ENCODE measurements at regions not wholly inside any gene's neighbourhood (a gene's known extent, or its start where the extent isn't known, plus 50 kb on each side); places are given as distances from the start of the nearest gene placed in this dataset.
A peak's percentile ranks its signal among the peaks of the same experiment; 100 is the strongest.

GRCh38 chr5:145681686-145682085 lies 153.5 kb downstream of the PRELID2 start:
- Histone ChIP-seq H3K4me3 (no peak overlapping the region), H3K4me1 (peaks cover 4% of the 10 kb centered on the region; the same call in 1 of the 3 replicates), H3K9me3 (no peaks in the 10 kb centered on the region), H3K4me2 (peak overlapping the region; percentile 29; the same call in 1 of the 3 replicates), H3K27ac (peak overlapping the region in 1 of 2 experiments; percentile 13; a peak in 1 of 6 replicates)
- ChIA-PET CTCF (interaction anchor here (0.6 to 2.6 kb wide), 22 partner anchors 9 to 367 kb away, joined by 3 to 12 read pairs (median 4); no protein-coding TSS in a partner anchor), POLR2A (no interaction called here)
- FAIRE-seq (peak; percentile 43), DNase-seq (ENCODE audit: low read depth in 1 of 2, low spot score in 1 of 2) (peak; percentile 71 to 74), ATAC-seq (peak; percentile 94 to 100)
- TF ChIP-seq, protein P1, sequence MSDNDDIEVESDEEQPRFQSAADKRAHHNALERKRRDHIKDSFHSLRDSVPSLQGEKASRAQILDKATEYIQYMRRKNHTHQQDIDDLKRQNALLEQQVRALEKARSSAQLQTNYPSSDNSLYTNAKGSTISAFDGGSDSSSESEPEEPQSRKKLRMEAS (IDR thresholded peaks at IDR 0.05), result no peak
- TF ChIP-seq BHLHE40 (IDR thresholded peaks at IDR 0.05; ENCODE audit: low read depth, low read length), result no peak
- TF ChIP-seq POLR2A (IDR thresholded peaks at IDR 0.05; ENCODE audit: low read length), result no peak
- TF ChIP-seq EP300 (IDR thresholded peaks at IDR 0.05), result no peak
- no peak for TF ChIP-seq KDM1A (IDR thresholded peaks at IDR 0.05; ENCODE audit: low read depth)
- peak; percentile 89 for TF ChIP-seq SMC3 (IDR thresholded peaks at IDR 0.05)
- no peak for TF ChIP-seq ZSCAN20 (CRISPR knock-in tag; IDR thresholded peaks at IDR 0.05)
- TF ChIP-seq ATOH8 (CRISPR knock-in tag; IDR thresholded peaks at IDR 0.05; ENCODE audit: low read depth), result no peak
- peak; percentile 88 to 98 for TF ChIP-seq CEBPB (IDR thresholded peaks at IDR 0.05)
- no peak for TF ChIP-seq FOSB (CRISPR knock-in tag; IDR thresholded peaks at IDR 0.05)
- no peak for TF ChIP-seq NR3C1 (IDR thresholded peaks at IDR 0.05)
- TF ChIP-seq HMGXB4 (CRISPR knock-in tag; IDR thresholded peaks at IDR 0.05; ENCODE audit: borderline replicate concordance), result no peak
- no peak for TF ChIP-seq JUN (IDR thresholded peaks at IDR 0.05)
- TF ChIP-seq CBX2 (IDR thresholded peaks at IDR 0.05; ENCODE audit: borderline replicate concordance, low read depth), result no peak
- no peak for TF ChIP-seq ZNF302 (CRISPR knock-in tag; IDR thresholded peaks at IDR 0.05)
- TF ChIP-seq MYC (IDR thresholded peaks at IDR 0.05; ENCODE audit: borderline replicate concordance, low read length), result no peak
- TF ChIP-seq, protein P2, sequence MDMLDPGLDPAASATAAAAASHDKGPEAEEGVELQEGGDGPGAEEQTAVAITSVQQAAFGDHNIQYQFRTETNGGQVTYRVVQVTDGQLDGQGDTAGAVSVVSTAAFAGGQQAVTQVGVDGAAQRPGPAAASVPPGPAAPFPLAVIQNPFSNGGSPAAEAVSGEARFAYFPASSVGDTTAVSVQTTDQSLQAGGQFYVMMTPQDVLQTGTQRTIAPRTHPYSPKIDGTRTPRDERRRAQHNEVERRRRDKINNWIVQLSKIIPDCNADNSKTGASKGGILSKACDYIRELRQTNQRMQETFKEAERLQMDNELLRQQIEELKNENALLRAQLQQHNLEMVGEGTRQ (IDR thresholded peaks at IDR 0.05), result no peak
- TF ChIP-seq KDM5A (IDR thresholded peaks at IDR 0.05), result no peak
- TF ChIP-seq TP53 (CRISPR knock-in tag; IDR thresholded peaks at IDR 0.05), result no peak
- no peak for TF ChIP-seq NFE2L2 (conservative IDR thresholded peaks at IDR 0.05; ENCODE audit: low read length)
- no peak for TF ChIP-seq CHD2 (IDR thresholded peaks at IDR 0.05; ENCODE audit: low read length, partially characterized antibody)
- TF ChIP-seq EHMT2 (IDR thresholded peaks at IDR 0.05; ENCODE audit: low read depth), result no peak
- no peak for TF ChIP-seq HOXB5 (CRISPR knock-in tag; IDR thresholded peaks at IDR 0.05)
- TF ChIP-seq RAD21 (conservative IDR thresholded peaks at IDR 0.05 in 1 of 2, IDR thresholded peaks at IDR 0.05 in 1 of 2), result peak; percentile 76 to 78
- TF ChIP-seq GATA3 (IDR thresholded peaks at IDR 0.05; ENCODE audit: borderline replicate concordance), result no peak
- no peak for TF ChIP-seq RFX5 (IDR thresholded peaks at IDR 0.05)
- TF ChIP-seq FOSL2 (IDR thresholded peaks at IDR 0.05), result no peak
- TF ChIP-seq FOSL2 (CRISPR knock-in tag; IDR thresholded peaks at IDR 0.05), result no peak; the same call in 1 of the 2 replicates
- TF ChIP-seq, protein P3, sequence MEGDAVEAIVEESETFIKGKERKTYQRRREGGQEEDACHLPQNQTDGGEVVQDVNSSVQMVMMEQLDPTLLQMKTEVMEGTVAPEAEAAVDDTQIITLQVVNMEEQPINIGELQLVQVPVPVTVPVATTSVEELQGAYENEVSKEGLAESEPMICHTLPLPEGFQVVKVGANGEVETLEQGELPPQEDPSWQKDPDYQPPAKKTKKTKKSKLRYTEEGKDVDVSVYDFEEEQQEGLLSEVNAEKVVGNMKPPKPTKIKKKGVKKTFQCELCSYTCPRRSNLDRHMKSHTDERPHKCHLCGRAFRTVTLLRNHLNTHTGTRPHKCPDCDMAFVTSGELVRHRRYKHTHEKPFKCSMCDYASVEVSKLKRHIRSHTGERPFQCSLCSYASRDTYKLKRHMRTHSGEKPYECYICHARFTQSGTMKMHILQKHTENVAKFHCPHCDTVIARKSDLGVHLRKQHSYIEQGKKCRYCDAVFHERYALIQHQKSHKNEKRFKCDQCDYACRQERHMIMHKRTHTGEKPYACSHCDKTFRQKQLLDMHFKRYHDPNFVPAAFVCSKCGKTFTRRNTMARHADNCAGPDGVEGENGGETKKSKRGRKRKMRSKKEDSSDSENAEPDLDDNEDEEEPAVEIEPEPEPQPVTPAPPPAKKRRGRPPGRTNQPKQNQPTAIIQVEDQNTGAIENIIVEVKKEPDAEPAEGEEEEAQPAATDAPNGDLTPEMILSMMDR (IDR thresholded peaks at IDR 0.05), result peak; percentile 82
- TF ChIP-seq RARB (CRISPR knock-in tag; IDR thresholded peaks at IDR 0.05), result no peak
- TF ChIP-seq HOXA7 (CRISPR knock-in tag; IDR thresholded peaks at IDR 0.05), result no peak

Measured in A549 (cell line).